ENCODE measurements at regions not wholly inside any gene's neighbourhood (a gene's known extent, or its start where the extent isn't known, plus 50 kb on each side); places are given as distances from the start of the nearest gene placed in this dataset.
A peak's percentile ranks its signal among the peaks of the same experiment; 100 is the strongest.

- no peak for TF ChIP-seq CTCF (conservative IDR thresholded peaks at IDR 0.05; ENCODE audit: low read depth)
- no peak for DNase-seq (ENCODE audit: low spot score)
- no peak overlapping the region for H3K27ac ChIP-seq
- ChIA-PET CTCF (no interaction called here), POLR2A (ENCODE audit: low non-redundant PET) (no interaction called here)
These were observed 1829.2 kb downstream of the NCAM2 start for GRCh38 chr21:22827422-22827821.

GRCh38 chr21:22842875-22843274 lies 1844.7 kb downstream of the NCAM2 start:
- TF ChIP-seq CTCF (conservative IDR thresholded peaks at IDR 0.05; ENCODE audit: low read depth) = no peak
- ChIA-PET CTCF (interaction anchor here (0.6 to 0.7 kb wide), 2 partner anchors 186 to 524 kb away, joined by 3 to 5 read pairs; no protein-coding TSS in a partner anchor), POLR2A (ENCODE audit: low non-redundant PET) (no interaction called here)
- no peak for DNase-seq (ENCODE audit: low spot score)
- H3K27ac ChIP-seq = no peak overlapping the region

GRCh38 chr21:22855581-22855980 lies 1857.4 kb downstream of the NCAM2 start:
- ChIA-PET POLR2A (ENCODE audit: low non-redundant PET) (no interaction called here), CTCF (no interaction called here)
- DNase-seq (ENCODE audit: low spot score) = peak; percentile 35
- H3K27ac ChIP-seq = no peak overlapping the region
- no peak for TF ChIP-seq CTCF (conservative IDR thresholded peaks at IDR 0.05; ENCODE audit: low read depth)

GRCh38 chr21:22871692-22872091 lies 1873.5 kb downstream of the NCAM2 start:
- no peak for TF ChIP-seq CTCF (conservative IDR thresholded peaks at IDR 0.05; ENCODE audit: low read depth)
- no peak overlapping the region for H3K27ac ChIP-seq
- ChIA-PET POLR2A (ENCODE audit: low non-redundant PET) (no interaction called here), CTCF (no interaction called here)
- DNase-seq (ENCODE audit: low spot score) = no peak

- CTCF ChIA-PET = interaction anchor here (0.7 kb wide), 1 partner anchor 756 kb away, joined by 3 read pairs; no protein-coding TSS in a partner anchor
- no peak for DNase-seq (ENCODE audit: low spot score)
- POLR2A ChIA-PET (ENCODE audit: low non-redundant PET) = no interaction called here
- TF ChIP-seq CTCF (conservative IDR thresholded peaks at IDR 0.05; ENCODE audit: low read depth) = no peak
- no peak overlapping the region for H3K27ac ChIP-seq
These were observed 1882.4 kb downstream of the NCAM2 start for GRCh38 chr21:22880573-22880972.

GRCh38 chr21:22881131-22881530 lies 1882.9 kb downstream of the NCAM2 start:
- POLR2A ChIA-PET (ENCODE audit: low non-redundant PET) = no interaction called here
- CTCF ChIA-PET = interaction anchor here (0.7 kb wide), 1 partner anchor 756 kb away, joined by 3 read pairs; no protein-coding TSS in a partner anchor
- no peak for TF ChIP-seq CTCF (conservative IDR thresholded peaks at IDR 0.05; ENCODE audit: low read depth)

GRCh38 chr21:22885079-22885478 lies 1886.9 kb downstream of the NCAM2 start:
- peak; percentile 46 for DNase-seq (ENCODE audit: low spot score)
- POLR2A ChIA-PET (ENCODE audit: low non-redundant PET) = no interaction called here
- no peak for TF ChIP-seq CTCF (conservative IDR thresholded peaks at IDR 0.05; ENCODE audit: low read depth)
- H3K27ac ChIP-seq = no peak overlapping the region
- CTCF ChIA-PET = no interaction called here

More at GRCh38 chr21:22881131-22881530, 1882.9 kb downstream of the NCAM2 start:
- no peak for DNase-seq (ENCODE audit: low spot score)
- H3K27ac ChIP-seq = no peak overlapping the region
